Skin of body (tissue), 1 donor: ENCODE measurements at regions not wholly inside any gene's neighbourhood (a gene's known extent, or its start where the extent isn't known, plus 50 kb on each side); places are given as distances from the start of the nearest gene placed in this dataset.

Source experiments
- DNase-seq: peaks from one replicate; lab custom pipeline; 2025; lab: John Stamatoyannopoulos, UW

DNA sequence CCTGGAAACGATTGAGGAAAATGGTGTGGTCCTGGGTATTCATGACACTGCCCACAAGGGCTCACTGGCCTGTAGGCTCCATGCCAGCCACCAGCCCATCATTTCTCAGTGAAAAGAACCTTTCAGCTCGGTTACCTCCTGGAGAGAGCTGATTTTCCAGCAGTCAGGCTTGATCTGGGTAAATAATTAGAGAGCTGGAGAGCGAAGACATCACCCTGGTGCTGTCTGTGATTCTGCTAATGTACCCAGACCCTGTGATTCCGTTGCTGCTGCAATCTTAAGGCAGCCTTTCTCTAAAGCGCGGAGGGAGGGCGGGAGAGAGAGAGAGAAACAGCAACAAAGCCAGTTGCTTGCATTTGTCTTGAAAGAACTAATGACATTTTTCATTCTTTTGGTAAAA is 221.9 kb upstream of the TOPAZ1 start:
- DNase-seq = no peak

GRCh38 chr3:44020143-44020542 is 221.5 kb upstream of the TOPAZ1 start:
- no peak for DNase-seq

GRCh38 chr3:44021651-44022594 is 219.8 kb upstream of the TOPAZ1 start:
- no peak for DNase-seq

GRCh38 chr3:44023961-44024593 is 217.6 kb upstream of the TOPAZ1 start:
- DNase-seq = no peak

DNA sequence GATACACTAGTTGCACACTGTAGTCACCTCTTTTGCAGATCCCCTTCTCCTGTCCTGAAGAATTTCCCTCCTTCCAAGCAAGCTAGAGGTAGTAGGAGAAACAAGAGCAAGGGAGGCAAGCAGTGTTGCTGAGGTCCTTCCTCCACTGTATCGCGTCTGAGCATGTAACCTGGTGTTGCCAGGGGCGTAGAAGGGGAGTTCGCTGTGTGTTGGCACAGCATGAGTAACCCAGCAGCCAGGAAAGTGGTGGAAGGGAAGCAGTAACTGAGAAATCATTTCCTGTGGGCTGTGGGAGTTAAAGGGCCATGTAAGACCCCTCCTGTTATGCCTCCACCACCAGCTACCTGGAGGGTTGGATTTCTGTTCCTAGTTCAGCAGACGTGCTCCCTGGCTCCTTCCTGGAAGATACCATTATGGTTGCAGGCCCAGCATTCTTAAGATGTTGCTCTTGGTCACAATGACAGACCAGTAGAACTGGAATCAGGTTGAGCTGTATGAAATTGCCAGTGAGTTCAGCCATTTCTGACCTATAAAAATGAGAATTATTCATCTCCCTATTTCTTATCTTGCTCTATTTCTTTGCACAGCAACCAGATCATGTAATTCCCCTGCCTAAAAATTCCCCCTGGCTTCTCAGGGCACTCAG is 215.3 kb upstream of the TOPAZ1 start:
- DNase-seq = no peak

DNA sequence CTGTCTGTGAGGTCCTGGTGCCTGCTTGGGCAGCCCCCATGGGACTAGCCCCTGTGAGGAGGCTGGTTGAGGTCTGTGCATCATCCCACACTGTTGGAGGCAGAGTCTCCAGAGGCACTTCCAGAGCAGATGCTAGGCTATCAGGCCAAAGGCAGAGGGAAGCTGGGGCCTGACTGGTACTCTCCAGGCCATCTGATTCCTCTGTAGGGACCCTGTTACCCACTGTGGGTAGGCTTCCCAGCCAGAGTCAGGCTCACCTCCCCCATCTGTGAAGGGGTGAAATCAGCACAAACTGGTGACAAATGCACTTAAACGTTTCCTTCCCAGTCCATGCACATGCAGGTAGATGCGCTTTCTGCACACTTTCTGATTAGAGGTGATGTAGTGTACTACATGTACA is 212.6 kb upstream of the TOPAZ1 start:
- no peak for DNase-seq

- DNase-seq = no peak
Measured at GRCh38 chr3:44030285-44030684, 211.4 kb upstream of the TOPAZ1 start.

DNA sequence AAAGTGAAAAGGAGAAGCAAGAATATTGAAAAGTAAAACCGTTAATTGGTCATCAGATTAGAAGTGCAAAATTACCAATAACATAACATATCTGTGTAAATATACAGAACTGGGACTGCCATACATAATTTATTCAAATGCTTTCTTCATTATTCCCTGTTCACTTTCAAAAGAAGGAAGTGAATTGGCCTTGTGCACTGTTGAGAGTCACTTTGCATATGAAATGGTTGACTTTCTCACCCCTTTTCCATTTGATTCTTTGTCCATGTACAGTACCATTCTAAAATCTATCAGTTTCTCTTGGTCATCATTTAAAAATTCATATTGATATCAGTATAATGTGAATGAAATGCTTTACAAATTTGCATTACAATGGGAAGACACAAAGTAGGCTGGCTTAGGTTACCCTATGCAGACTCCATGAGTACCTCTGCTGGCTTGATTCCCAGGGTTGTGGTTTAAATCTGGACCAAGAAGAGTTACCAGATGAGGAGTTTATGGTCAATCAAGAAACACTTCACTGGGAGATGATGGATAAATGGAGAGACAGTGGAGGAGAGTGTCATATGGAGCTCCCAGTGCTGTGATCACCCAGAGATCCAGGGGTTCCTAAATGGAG is 210.9 kb upstream of the TOPAZ1 start:
- no peak for DNase-seq

DNA sequence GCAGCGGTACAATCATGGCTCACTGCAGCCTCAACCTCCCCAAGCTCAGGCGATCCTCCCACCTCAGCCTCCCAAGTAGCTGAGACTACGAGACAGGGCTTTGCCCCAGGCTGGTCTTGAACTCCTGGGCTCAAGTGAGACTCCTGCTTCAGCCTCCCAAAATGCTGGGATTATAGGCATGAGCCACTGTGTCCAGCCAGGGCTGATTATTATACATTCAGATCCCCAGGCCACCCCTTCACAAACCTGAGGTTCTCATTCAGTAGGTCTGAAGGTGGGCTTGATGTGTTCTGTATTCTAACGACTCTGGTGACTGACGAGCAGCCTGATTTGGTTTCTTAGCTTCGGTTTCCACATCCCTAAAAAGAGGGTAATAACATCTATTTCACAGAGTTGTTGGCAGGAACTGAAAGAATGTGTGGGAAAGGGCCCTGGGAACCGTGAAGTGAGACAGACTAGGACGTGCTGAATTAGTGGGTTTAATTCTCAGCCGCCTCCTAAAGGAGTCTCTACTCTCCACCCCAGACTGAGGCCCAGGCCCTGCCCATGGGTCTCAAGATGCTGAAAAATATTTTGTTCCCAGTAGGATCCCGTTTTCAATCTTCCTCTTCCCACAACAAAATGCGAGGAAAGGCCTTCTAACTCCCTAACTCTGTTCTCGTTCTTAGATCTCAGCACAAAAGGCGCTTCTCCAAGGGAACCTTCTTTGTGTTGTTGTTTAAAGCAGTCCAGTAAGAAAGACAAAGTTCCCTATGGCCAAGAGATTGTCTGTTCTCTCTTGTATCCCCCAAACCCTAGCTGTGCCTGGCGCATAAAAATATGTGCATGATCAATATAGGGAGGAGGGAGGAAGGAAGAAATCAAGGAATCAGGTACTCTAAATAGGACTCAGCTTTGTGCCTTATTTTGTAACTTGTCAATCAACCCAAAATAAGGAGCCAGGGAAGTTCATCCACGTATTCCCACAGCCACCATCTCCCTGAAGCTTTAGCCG is 210.0 kb upstream of the TOPAZ1 start:
- no peak for DNase-seq

DNA sequence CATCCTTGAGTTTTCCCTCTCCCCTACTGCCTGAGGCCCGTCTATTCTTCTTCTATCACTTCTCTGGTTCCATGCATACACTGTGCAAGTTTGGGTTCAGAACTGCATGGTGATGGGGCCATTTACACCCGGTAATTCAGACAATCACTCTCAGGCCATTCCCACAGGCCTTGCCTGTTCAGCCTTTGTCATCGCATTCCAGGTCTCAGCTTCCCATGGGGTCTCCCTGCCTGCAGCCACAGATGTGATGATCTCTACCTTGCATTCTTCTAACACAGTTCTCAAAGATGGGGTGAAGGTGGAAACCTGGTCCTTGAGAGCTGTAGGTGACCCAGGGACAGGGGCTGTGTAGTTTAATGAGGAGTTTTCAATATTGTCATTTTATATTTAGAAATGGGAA is 209.2 kb upstream of the TOPAZ1 start:
- DNase-seq = no peak

GRCh38 chr3:44033123-44033522 is 208.6 kb upstream of the TOPAZ1 start:
- DNase-seq = no peak

DNA sequence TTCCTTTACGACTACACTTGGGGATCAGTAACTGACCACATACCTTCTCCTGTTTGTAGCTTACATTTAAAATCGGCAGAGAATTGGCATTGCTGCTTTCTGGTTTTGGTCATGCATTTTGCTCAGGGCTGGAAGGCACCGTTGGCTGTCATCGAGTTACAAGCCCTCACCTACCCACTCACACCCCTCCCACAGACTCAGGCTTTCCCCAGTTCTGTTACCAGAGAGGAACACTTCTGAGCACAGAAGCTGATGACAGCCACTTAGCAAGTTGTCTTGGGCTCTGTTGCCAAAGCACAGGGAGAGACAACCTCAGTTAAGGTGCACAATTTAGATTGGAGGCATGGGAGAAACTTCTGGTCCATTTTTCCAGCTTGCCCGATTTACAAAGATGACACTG is 204.8 kb upstream of the TOPAZ1 start:
- DNase-seq = no peak

- DNase-seq = no peak
Measured at GRCh38 chr3:44039006-44039405, 202.7 kb upstream of the TOPAZ1 start.

- no peak for DNase-seq
Measured at GRCh38 chr3:44041726-44042125, 200.0 kb upstream of the TOPAZ1 start.

- DNase-seq = no peak
Measured at GRCh38 chr3:44042772-44043171, 198.9 kb upstream of the TOPAZ1 start.

DNA sequence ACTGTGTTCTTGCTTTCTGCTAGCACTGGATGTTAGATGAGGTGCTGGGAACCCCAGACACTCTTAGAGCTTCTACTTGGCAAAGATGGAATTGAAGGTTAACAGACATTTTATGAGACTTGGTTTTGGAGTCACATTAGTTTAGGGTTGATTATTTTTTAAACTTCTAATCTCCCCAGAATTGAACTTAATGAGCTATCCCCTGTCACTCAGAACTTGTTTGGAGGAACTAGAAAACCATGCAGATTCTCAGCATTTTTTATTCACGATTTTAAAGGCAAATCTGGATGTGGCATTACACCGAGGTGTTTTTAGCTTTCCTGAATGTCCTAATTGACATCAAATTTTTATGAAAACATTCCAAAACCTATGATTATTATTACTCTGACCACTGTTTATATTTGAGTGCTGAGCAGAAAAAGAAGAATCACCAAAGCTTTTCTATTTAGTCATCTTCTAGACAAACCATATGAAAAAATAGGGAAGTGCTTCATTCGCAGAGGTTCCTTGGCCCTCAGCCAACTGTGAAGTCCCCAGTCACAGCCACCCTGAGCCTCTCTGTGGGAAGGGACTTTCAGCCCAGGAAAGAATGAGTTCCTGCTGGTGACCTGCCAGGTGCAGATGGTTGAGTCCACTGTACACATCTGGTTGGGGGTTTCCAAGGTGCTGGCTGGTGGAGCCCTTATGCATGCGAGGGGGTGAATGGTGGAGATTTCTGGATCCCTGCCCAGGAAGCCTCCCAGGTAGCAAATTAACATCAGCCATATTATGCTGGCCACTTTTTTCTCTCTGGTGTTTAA is 196.0 kb upstream of the TOPAZ1 start:
- DNase-seq = no peak

DNA sequence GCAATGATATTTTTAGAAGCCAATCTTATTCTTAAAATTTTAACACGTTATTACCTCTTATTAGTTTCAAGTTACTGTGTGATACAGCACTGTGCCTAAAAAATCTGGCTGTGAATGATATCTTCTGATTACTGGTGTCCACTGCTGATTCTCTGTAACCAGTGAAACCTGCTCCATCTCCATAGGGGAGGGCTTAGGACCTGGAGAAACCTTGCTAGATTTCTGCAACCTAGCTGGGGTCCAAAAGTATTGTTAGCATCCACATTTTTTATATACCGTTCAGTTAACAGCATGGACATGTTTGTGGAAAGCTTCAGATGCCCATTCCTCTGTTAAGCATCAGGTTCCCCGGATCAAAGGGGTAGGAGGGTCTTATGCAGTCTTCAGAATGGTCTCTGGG is 193.9 kb upstream of the TOPAZ1 start:
- DNase-seq = no peak

DNA sequence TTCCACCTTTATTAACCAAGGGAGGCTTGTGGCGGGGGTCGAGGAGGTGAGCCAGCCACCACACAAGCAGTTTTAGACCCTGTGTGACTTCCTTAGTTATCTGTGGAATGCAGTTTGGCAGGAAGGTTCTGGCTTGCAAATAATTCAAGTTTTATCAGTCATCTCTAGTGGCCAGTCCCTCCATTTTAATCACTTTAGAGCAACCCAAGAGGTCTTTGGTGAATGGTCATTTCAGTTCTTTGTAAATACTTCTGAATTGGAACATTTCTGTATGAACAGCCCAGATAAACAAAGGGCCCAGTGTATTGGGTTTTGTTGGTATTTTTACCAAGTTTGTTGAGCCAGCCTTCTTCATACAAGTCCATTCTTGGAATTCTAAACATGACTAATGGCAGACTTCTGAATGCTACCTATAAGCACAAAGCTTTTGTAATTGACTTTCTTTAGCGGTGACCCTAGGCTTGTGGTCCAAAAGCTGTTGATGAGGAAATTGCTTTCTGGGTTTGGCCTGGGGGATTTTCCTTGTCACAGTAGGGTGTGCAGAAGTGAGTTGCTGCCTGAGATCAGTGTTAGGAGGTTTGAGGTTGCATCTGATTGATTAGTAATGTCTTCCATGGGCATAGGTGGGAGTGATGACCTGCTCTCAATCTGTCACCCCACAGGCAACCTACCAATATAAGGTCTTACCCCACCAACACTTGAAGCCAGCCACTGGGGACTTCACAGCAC is 193.3 kb upstream of the TOPAZ1 start:
- no peak for DNase-seq

GRCh38 chr3:44048949-44049348 is 192.7 kb upstream of the TOPAZ1 start:
- no peak for DNase-seq
